Panc1 (cell line): ENCODE measurements at regions not wholly inside any gene's neighbourhood (a gene's known extent, or its start where the extent isn't known, plus 50 kb on each side); places are given as distances from the start of the nearest gene placed in this dataset.

Experiments
- POLR2AphosphoS5 ChIP-seq: IDR thresholded peaks from 2 replicates; pipeline ENCODE4 v1.6.1; 2012; ENCODE audit warnings: mild to moderate bottlenecking, low read depth, low read length, moderate library complexity
- TF ChIP-seq, protein P1 (sequence below): fragments of 450-650 bp; IDR thresholded peaks from 2 replicates; pipeline ENCODE4 v1.5.1; 2017; ENCODE audit warnings: mild to moderate bottlenecking
- TF ChIP-seq, protein P2 (sequence below), 2 experiments: IDR thresholded peaks; 2 replicates each; pipeline ENCODE4 v1.6.1; 2011 to 2012; ENCODE audit warnings: low read depth in 2 of 2, control low read depth in 1 of 2, low read length in 1 of 2, mild to moderate bottlenecking in 1 of 2, moderate library complexity in 1 of 2; ENCODE audit not compliant: insufficient read depth in 1 of 2

DNA sequence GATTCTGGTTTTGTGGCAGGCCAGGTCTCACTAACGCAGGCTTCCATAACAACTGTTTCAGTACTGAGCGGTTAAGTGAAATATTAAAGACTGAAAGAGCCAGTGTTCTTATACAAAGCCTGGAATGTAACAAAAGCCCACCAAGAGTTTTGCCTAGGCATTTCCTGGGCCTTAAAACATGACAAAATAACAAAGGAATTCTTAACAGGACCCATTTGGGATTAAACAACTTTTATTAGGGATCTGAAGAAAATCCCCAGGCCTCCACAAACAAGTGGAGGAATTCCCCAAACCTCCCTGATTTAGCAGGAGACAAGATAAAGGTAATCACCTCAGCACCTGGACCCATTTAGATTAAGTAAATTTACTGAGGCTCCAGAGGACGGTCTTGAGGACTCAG, 799.7 kb upstream of the SPRY2 start:
- TF ChIP-seq, protein P1, sequence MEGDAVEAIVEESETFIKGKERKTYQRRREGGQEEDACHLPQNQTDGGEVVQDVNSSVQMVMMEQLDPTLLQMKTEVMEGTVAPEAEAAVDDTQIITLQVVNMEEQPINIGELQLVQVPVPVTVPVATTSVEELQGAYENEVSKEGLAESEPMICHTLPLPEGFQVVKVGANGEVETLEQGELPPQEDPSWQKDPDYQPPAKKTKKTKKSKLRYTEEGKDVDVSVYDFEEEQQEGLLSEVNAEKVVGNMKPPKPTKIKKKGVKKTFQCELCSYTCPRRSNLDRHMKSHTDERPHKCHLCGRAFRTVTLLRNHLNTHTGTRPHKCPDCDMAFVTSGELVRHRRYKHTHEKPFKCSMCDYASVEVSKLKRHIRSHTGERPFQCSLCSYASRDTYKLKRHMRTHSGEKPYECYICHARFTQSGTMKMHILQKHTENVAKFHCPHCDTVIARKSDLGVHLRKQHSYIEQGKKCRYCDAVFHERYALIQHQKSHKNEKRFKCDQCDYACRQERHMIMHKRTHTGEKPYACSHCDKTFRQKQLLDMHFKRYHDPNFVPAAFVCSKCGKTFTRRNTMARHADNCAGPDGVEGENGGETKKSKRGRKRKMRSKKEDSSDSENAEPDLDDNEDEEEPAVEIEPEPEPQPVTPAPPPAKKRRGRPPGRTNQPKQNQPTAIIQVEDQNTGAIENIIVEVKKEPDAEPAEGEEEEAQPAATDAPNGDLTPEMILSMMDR: no peak
- TF ChIP-seq, protein P2, sequence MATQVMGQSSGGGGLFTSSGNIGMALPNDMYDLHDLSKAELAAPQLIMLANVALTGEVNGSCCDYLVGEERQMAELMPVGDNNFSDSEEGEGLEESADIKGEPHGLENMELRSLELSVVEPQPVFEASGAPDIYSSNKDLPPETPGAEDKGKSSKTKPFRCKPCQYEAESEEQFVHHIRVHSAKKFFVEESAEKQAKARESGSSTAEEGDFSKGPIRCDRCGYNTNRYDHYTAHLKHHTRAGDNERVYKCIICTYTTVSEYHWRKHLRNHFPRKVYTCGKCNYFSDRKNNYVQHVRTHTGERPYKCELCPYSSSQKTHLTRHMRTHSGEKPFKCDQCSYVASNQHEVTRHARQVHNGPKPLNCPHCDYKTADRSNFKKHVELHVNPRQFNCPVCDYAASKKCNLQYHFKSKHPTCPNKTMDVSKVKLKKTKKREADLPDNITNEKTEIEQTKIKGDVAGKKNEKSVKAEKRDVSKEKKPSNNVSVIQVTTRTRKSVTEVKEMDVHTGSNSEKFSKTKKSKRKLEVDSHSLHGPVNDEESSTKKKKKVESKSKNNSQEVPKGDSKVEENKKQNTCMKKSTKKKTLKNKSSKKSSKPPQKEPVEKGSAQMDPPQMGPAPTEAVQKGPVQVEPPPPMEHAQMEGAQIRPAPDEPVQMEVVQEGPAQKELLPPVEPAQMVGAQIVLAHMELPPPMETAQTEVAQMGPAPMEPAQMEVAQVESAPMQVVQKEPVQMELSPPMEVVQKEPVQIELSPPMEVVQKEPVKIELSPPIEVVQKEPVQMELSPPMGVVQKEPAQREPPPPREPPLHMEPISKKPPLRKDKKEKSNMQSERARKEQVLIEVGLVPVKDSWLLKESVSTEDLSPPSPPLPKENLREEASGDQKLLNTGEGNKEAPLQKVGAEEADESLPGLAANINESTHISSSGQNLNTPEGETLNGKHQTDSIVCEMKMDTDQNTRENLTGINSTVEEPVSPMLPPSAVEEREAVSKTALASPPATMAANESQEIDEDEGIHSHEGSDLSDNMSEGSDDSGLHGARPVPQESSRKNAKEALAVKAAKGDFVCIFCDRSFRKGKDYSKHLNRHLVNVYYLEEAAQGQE (IDR thresholded peaks at IDR 0.05; ENCODE audit: insufficient read depth in 1 of 2, low read depth in 2 of 2, low read length in 1 of 2): no peak
- no peak for TF ChIP-seq POLR2AphosphoS5
